Lower leg skin (tissue), 4 donors: ENCODE measurements at regions not wholly inside any gene's neighbourhood (a gene's known extent, or its start where the extent isn't known, plus 50 kb on each side); places are given as distances from the start of the nearest gene placed in this dataset.

Source experiments
- DNase-seq, 2 donors: peaks; one replicate each; pipeline ENCODE4 v3.0.0-alpha.2; 2019; ENCODE audit warnings: low spot score in 2 of 2
- H3K4me3 ChIP-seq: fragments of 200-600 bp; sonication (generic); 2 replicates; pipeline ENCODE4 v1.5.1; 2017; ENCODE audit warnings: mild to moderate bottlenecking, low read depth; ENCODE audit not compliant: poor library complexity, severe bottlenecking
- POLR2A ChIP-seq, 2 donors: fragments of 450-650 bp; IDR thresholded peaks; one replicate each; pipeline ENCODE4 v1.6.1; 2016 to 2017; ENCODE audit warnings: antibody characterized with exemption in 2 of 2, mild to moderate bottlenecking in 1 of 2, moderate library complexity in 1 of 2
- WGBS, 2 donors: methylation state at CpG; one replicate each; pipeline ENCODE4 v1.1.5; 2018; 5-methylcytosine and 5-hydroxymethylcytosine counted together
- intact Hi-C: fragments of 100-400 bp; cut with DNase I; formaldehyde crosslinking; loops from one replicate; pipeline ENCODE4 v1.15.0; 2023; ENCODE audit warnings: low total_unique reads
- TF ChIP-seq, protein P1 (sequence below), 3 donors: fragments of 450-650 bp; IDR thresholded peaks; one replicate each; pipeline ENCODE4 v1.5.1; 2016; ENCODE audit warnings: antibody characterized with exemption in 3 of 3, mild to moderate bottlenecking in 3 of 3, moderate library complexity in 2 of 3

DNA sequence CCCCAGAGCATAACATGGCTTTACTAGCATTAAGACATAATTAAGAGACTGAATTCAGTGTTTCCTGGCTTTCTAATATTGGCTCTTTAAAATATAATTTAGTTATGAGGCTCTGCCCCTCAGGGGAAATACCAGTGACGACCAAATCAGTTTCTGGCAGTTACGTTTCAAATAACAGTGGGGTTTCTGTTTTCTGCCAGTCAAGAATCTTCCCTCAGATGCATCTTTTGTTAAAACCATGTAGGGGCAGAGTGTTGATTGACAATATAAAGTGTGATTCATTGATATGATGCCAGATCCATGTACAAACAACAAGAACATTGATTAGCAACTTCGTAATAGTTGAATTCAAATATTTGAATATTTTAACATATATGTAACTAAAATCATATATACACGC is 1169.7 kb downstream of the DIAPH3 start:
- no peak for TF ChIP-seq POLR2A (IDR thresholded peaks at IDR 0.05)
- TF ChIP-seq, protein P1, sequence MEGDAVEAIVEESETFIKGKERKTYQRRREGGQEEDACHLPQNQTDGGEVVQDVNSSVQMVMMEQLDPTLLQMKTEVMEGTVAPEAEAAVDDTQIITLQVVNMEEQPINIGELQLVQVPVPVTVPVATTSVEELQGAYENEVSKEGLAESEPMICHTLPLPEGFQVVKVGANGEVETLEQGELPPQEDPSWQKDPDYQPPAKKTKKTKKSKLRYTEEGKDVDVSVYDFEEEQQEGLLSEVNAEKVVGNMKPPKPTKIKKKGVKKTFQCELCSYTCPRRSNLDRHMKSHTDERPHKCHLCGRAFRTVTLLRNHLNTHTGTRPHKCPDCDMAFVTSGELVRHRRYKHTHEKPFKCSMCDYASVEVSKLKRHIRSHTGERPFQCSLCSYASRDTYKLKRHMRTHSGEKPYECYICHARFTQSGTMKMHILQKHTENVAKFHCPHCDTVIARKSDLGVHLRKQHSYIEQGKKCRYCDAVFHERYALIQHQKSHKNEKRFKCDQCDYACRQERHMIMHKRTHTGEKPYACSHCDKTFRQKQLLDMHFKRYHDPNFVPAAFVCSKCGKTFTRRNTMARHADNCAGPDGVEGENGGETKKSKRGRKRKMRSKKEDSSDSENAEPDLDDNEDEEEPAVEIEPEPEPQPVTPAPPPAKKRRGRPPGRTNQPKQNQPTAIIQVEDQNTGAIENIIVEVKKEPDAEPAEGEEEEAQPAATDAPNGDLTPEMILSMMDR (IDR thresholded peaks at IDR 0.05) = no peak
- no peak for DNase-seq
- H3K4me3 ChIP-seq = no peak overlapping the region
- WGBS, 2 donors = 56 to 60% methylated on average over 4 of the region's 4 CpGs
- intact Hi-C loops = no loop called here

DNA sequence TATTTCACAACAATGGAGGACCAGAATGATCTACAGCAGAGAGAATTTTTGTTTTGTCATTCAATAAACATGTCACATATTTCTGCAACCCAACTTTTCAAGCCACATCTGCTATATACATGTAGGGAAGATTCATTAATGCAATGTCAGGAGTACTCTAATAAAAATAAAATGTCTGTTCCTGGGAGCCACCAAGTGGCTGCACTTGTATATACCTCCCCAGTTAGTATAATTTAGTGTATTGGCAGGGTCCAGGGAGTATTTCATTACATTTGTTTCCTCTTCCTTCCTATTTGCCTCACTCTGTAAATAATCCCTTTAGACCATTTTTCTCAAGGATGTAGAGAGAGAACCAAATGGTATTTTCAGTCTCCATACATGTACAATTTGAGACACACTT is 1169.0 kb downstream of the DIAPH3 start:
- intact Hi-C loops = no loop called here
- TF ChIP-seq, protein P1 (IDR thresholded peaks at IDR 0.05) = no peak
- no peak for TF ChIP-seq POLR2A (IDR thresholded peaks at IDR 0.05)
- DNase-seq = no peak
- no peak overlapping the region for H3K4me3 ChIP-seq

DNA sequence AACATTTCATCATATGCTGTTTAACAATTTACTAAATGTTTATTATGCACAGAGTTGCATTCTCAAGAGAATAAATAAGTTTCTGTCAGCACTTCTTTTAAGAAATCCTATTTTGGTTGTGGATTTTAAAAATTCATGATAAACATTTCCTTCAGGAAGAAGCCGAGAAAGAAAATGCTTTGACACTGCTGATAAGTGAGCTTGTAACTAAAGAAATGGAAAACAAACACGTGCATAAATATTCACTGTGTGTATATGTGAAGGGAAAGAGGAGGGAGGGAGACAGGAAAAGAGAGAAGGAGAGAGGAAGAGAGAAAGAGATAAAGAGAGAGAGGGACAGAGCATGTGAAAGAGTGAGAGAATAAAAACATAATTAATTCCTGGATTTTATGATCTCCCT is 1165.0 kb downstream of the DIAPH3 start:
- intact Hi-C loops = no loop called here
- WGBS, 2 donors = 56 to 59% methylated on average over 2 of the region's 2 CpGs
- no peak for DNase-seq
- no peak overlapping the region for H3K4me3 ChIP-seq
- TF ChIP-seq, protein P1 (IDR thresholded peaks at IDR 0.05) = no peak
- no peak for TF ChIP-seq POLR2A (IDR thresholded peaks at IDR 0.05)

DNA sequence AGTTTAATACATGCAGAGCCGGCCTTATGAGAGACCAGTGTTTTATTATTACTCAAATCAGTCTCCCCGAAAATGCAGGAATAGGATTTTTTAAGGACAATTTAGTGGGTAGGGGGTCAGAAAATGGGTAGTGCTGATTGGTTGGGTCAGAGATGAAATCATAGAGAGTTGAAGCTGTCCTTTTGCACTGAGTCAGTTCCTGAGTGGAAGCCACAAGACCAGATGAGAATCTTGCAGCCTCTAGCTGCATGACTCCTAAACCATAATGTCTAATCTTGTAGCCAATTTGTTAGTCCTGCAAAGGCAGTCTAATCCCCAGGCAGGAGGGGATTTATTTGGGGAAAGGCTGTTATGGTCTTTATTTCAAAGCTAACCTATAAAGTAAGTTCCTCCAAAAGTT is 1163.9 kb downstream of the DIAPH3 start:
- H3K4me3 ChIP-seq = no peak overlapping the region
- DNase-seq = no peak
- intact Hi-C loops = no loop called here
- TF ChIP-seq, protein P1 (IDR thresholded peaks at IDR 0.05) = no peak
- TF ChIP-seq POLR2A (IDR thresholded peaks at IDR 0.05) = no peak
- WGBS, 2 donors = 94 to 98% methylated on average over 2 of the region's 2 CpGs

DNA sequence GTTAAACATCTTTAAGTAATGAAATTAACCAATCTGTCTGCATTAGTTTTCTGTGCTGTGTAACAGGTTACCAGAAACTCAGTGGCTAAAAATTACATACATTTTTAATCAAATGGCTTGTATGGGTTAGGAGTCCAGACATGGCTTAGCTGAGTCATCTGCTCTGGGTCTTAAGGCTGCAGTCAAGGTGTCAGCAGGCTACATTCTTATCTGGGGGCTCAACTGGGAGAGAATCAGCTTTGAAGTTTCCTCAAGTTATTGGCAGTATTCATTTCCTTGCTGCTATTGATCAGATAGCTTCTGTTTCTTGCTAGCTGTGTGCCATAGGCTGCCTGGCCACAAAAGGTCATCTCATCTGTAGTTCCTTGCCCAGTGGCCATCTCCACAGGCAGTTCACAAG is 1163.0 kb downstream of the DIAPH3 start:
- intact Hi-C loops = no loop called here
- TF ChIP-seq, protein P1 (IDR thresholded peaks at IDR 0.05) = no peak
- TF ChIP-seq POLR2A (IDR thresholded peaks at IDR 0.05) = no peak
- no peak overlapping the region for H3K4me3 ChIP-seq
- DNase-seq = no peak

DNA sequence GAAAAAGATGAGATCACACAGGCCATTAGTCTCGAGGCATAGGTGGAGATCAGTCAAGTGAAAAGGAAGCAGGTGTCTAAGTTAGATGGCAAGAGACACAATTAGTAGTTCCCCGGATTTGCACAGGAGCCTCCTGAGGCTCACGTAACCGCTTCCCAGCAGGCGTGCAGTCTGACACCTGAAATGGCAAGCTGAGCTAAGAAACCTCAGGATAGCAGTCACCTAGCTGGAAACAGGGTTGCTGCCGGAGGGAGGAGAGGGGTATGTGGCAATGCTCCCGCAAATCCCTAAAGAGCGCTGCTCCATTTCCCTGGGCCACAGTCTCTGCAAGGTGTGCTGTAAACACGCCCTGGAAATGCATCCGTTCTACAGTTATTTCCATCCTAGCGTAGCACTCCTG is 1151.0 kb downstream of the DIAPH3 start:
- 57 to 59% methylated on average over 11 of the region's 11 CpGs for WGBS, 2 donors
- intact Hi-C loops = no loop called here
- H3K4me3 ChIP-seq = no peak overlapping the region
- TF ChIP-seq POLR2A (IDR thresholded peaks at IDR 0.05) = no peak
- TF ChIP-seq, protein P1 (IDR thresholded peaks at IDR 0.05) = no peak
- DNase-seq = no peak
